T-helper 2 cell treated with Interferon-gamma antibody and Interleukin-4, amounts not matched to agents 100 ng/mL and 5 ng/mL, for 36 hours (primary cell): ENCODE measurements at regions not wholly inside any gene's neighbourhood (a gene's known extent, or its start where the extent isn't known, plus 50 kb on each side); places are given as distances from the start of the nearest gene placed in this dataset.

ENCODE experiments used
- intact Hi-C: fragments of 100-400 bp; cut with micrococcal nuclease; formaldehyde crosslinking; loops from one replicate; pipeline ENCODE4 v1.15.1; 2023

DNA sequence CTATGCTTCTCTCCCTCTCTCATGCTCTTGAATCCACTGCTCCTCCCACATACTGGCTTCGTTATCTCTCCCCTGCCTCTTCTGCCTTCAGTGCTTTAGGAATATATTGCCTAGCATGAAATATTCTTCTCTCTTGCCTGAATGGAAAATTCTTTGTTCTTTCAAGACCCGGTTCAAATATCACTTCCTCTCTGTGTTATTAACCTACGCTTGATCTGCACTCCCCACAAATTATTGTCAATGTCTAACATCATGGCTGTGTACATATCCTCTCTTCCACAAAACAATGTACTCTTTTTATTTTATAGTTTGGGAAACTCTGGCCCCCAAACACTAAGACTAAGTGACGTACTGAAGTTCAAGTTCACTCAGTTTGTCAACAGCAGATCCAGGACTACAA is 211.0 kb downstream of the SEC61B start:
- intact Hi-C loops = no loop called here

DNA sequence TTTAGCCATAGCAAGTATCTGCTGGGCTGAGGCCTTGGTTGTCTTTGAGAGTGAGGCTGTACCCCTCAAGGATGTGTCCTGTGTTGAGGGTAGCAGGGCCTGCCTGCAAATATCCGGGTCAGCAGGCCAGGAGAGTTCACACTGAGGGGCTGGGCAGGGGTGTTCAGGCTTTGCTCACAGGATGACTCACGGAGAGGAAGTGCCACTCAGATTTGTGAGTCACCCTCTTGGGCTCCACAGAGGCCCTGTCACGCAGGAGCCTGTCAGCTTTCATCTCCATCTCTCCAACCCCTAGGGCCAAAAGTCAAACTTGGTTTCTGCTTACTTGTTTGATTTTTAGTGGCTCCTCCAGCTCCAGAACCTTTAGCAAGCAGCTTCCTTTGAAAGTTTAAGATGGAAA is 211.5 kb downstream of the SEC61B start:
- intact Hi-C loops = no loop called here

DNA sequence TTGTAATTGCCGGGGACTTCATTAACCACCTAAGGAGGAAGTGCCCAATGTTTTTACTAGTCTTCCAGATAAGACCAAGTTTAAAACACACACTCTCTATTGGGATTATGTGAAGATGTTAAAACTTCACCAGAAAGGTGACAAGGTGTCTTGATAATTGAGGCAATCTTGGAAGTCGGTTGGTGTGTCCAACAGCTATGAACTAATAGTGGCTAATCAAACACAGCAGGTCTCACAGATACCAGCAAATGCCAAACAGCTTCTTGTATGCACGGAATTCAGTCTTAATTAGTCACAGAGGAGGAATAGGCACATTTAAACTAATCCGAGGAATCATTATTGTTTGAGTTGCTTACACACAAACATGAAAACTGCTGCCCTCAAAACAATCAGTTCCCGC is 214.5 kb downstream of the SEC61B start:
- intact Hi-C loops = no loop called here

DNA sequence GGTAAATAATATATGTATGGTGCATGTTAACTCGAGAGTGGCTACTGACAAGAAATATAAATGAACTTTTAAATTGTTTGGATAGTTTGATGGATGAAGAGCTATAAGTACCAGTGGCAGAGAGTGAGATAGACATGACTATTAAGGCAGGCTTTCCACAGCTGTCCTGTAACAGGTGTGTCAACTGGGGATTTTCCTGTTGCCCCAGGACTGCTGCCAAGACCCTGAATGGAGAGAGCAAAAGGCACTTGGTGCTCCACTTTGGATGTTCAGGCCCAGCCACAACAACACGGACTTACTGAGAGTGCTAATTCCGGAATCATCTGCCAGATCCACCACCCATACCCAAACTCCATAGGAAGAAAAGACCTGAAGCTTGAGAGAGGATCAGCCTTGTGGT is 215.1 kb downstream of the SEC61B start:
- intact Hi-C loops = no loop called here

DNA sequence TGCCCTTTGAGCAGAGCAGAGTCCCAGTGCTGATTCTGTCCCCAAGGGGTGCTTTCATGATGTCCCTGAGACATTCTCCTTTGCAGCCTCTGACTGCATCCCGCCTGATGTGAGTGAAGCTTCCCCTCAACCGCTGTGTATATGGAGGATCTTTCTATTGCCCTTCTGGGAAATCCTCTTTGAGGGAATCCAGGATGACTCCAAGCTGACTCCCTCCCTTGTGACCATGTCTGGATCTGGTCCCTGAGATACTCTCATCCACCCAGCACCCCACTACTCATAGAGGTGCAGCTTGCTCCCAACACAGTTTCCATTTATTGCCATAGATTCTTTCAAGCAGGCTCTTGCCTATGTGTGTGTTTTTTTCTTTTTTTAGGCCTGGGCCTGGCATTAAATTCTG is 216.5 kb downstream of the SEC61B start:
- intact Hi-C loops = no loop called here

DNA sequence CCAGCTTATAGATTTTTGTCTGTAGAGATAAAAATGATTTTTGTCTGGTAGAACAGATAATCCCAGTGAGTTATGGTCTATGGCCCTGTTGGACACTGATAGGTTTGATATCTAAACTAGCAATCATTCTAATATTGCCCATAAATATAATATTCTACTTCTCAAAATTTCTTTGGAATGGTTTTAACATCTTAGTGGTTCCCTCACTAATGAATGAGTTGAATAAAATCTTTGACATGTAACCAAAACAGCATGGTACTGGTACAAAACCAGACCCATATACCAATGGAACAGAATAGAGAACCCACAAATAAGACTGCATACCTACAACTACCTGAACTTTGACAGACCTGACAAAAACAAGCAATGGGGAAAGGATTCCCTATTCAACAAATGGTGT is 219.7 kb downstream of the SEC61B start:
- intact Hi-C loops = no loop called here

DNA sequence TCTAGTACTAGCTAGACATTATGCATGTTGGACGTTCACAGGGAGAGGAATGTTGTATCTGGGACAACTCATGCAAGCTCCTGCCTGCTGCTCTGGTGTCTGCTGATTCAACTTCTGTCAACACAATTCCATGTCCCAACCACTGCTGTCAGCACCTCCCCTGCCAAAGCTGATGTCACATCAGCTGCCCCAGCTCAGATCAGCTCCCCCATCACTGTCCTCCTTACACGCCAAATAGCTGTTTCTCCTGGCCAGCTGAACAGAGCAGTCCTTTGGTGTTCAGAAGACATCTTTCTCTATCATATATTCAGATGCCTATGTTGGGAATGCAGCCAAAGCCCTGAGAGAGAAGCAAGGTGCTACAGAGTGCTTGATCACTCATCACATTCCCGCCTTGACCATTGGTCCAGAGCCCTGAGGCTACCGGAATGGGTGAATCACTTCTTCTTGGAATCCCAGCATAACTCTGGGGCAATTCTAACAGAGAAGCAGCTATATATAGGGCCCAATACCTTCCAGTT is 223.3 kb downstream of the SEC61B start:
- intact Hi-C loops = no loop called here

DNA sequence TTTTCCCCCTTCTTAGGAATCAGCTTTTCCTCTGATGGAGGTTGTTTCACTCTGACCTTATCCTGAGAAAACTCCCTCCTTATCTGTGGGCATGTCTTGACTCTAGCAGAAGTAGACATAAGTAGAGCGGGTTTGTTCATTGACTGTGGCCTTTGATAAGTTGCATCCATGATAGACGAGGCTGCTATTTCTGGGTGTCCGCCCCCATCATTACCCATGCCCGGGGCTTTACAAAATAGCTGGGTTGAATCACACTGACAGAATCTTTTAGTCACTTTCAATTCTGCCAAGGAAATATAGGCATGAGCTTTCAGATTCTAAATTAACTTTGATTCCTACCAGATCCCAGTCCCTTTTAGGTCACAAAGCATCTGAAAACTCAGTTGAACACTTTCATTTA is 223.8 kb downstream of the SEC61B start:
- intact Hi-C loops = no loop called here

DNA sequence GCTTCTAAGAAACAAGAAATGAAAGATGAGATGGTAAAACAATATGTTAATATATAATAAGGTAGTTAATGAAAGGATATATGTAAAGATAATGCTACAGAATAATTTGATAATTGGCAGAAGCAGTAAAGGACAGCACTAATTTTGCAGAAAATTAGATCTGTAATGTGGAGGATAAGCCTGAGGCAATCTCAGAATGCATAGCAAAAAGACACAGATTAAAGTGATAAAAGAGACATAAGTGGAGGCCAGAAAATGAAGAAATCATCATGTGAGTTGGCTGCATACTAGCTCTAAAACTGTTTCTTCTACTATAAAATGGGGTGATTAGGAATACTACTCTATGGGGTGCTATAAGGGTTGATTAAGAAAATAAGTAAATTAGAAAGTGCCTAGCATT is 225.9 kb downstream of the SEC61B start:
- intact Hi-C loops = no loop called here

DNA sequence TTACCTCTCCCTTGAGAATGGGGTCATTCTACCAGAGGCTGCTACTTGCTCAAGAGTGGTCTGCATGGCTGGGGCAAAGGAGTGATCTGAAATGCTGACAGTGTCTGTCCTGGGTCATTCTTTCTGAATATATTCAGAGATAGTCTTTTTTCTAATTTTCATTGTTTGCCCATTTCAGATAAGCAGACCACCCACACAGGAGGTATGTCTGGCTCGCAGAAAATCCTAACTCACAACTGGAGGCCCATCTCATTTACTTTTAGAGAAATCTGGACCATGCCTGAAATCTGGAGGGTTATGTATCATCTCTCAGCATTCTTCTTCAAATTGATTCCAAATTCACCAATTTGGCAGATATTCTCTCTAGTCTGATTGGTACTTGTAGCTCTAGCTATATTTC is 227.6 kb downstream of the SEC61B start:
- intact Hi-C loops = no loop called here

DNA sequence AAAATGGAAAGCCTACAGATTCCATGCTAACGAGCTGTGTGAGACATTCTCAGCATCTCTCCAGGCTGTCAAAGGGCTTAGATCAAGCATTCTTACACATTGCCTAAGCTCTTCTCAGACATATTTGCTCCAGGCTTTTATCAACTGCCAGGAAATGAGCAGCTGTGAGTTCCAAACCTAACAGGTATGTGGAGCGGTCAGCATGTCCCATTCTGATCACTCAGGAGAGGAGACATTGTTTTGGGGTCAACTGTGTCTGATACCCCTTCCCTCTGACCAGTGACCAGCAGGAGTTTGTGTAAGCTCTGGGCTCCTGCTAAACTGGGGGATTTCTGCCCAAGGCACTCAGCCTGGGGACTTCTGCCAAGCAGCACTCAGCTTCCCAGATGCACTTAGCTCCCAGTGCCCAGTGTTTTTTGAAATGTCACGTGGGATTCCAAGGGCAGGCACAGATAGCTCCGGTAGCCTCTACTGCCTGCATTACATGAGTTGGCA is 229.1 kb downstream of the SEC61B start:
- intact Hi-C loops = no loop called here

DNA sequence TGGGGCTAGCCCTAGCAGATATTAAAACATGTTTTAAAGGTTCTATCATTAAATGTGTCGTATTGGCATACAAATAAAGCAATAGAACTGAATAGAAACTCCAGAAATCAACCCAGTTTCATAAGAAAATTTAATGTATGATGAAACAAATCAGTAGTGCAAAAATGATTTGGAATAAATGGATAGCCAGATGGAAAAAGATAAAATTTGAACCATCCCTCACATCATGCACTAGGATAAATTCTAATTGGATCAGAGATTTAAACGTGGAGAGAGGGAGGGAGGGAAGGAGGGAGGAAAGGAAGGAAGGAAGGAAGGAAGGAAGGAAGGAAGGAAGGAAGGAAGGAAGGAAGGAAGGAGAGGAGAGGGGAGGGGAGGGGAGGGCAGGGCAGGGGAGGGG is 235.3 kb downstream of the SEC61B start:
- intact Hi-C loops = no loop called here

DNA sequence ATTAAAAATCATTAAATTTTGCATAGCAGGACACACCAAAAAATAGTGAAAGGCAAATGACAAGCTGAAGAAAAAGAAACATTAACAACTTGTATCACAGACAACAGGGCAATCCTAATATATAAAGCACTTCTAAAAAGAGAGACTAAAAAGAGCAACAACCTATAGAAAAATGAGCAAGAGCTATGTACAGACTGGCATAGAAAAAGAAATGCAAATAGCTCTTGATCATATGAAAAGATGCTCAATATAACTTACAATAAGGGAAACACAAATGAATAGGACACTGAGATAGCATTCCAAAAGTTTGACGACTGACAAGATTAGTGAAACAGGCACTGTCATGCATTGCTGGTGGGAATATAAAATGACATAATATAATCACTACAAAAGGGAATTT is 235.9 kb downstream of the SEC61B start:
- intact Hi-C loops = no loop called here

DNA sequence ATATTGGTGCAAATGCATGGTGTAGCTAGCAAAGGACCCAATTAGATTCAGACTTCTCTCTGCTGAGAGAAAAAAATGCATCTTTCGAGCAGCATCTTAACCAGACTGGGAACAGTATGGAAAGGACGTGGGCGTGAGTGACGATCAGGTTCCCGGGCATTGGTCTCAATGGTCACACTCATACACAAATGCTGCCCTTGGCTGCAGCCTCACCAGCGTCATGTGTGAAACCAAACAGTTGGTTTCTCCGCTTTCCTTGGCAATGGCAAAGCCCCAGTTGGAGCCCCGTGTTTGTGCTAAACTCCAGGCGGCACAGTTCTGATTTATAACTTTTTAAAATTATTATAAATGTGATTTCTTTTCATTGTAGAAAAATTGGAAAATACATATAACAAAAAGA is 237.8 kb downstream of the SEC61B start:
- intact Hi-C loops = no loop called here

DNA sequence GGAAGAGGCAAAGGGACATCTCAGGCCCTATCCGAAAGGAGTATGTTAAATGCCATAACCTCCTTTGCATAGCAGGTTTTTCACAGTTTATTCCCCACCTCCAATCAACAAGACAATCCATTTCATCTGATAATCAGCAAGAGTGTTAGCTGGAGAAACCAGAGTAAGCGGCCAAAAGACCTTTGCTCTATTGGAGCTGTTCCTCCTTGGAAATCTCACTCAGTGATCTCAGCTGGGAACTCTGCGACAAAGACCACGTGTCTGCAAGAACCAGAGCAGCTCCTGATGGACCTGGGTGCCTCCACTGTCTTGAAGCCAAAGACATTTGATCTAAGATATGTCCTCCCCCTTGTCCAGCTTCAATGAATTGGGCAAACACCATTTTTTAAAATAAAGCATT is 241.0 kb downstream of the SEC61B start:
- intact Hi-C loops = no loop called here

DNA sequence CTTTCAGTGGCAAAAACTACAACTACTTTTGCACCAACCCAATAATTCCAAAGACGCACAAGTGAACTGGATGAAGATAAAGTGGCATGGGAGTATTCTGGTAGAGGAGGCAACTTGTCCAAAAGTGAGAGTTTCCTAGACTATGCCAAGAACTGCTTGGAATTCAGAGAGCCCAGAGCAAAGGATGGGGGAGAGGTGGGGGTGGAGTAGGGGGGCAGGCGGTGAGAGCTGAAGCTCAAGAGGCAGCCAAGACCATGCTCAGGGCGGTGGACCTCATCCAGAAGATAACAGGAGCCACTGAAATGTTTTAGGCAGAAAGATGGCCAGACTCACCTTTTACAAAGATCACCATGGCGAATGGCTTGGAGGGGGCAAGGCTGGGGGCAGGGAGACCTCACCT is 242.5 kb downstream of the SEC61B start:
- intact Hi-C loops = no loop called here

DNA sequence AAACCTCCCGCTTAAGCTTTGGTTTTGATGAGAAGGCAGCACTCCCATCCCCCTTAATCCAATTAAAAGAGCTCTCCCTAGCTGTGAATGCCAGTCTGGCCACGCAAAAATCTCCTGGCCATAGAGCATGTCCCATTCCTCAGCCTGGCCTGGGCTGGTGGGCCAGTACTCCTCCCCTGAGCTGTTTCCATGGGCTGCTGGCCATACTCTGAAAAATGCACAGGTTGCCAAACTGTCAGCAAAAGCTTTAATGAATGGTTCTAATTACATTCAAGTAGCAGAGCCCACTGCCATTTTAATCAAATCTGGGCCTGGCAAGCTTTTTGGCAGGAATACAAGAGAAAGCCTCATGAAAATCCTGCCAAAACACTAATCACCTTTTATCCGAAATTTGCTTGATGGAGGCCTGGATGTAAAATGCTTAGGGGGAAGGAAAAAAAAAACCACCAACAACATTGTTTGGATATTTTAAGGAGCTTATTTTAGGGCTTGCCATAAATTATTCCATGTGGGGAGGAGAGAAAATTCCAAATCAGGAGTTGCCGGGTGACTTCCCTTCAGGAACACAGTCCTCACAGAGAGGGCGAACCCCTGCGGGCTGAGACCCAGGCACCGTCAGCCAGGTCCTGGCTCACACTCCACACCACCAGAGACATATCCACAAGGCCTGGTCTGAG is 243.3 kb downstream of the SEC61B start:
- intact Hi-C loops = no loop called here

DNA sequence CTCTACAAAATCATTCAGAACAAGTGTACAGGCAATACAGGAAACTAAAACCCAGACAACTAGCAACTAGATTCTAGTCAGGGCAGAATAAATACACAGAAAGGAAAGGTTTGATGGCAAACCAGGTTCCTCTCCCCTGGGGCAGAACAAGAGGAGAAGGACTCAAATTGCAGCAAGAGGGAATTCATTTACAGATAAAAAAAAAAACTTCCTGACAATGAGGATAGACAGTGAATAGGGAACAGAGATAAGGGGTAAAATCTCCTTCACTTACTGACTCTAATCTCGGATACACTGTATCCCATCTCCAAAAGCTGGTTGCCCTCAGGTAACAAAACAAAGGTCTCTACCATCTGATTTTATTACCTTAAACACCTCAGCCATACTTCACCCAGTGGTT is 244.0 kb downstream of the SEC61B start:
- intact Hi-C loops = no loop called here

DNA sequence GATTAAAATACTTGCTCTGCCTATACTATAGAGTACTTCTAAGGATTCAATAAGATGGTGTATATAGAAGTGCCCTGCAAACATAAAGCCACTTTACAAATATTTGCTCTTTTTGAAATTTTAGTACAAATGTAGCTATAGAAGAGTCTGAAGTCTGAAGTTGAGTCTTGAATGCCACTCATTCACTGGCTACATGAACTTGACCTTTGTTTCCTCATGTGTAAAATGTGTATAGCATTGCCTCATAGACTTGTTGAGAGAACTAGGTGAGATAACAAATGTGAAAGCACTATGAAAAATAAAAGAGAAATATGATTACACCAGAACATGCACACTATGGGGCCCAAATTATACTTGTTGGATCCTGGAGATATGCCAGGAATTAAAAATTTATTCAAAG is 244.7 kb downstream of the SEC61B start:
- intact Hi-C loops = no loop called here

DNA sequence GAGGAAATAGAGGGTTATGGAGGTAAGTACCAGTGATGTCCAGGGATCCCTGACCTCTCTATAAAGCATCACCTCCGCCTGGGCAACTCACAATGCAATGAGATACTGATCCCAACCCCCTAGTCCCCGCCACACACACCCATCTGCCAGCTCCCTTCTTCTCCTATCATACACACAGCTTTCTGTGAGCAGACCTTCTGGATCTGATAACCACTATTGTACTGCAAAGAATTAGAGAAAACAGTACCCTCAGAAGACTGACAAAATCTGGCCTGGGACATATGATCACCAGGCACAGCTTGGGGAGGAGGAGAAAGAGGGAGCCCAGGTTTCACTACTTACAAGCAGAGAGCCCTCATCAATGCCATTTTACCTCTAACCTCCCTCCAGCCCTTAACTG is 249.0 kb downstream of the SEC61B start:
- intact Hi-C loops = no loop called here

DNA sequence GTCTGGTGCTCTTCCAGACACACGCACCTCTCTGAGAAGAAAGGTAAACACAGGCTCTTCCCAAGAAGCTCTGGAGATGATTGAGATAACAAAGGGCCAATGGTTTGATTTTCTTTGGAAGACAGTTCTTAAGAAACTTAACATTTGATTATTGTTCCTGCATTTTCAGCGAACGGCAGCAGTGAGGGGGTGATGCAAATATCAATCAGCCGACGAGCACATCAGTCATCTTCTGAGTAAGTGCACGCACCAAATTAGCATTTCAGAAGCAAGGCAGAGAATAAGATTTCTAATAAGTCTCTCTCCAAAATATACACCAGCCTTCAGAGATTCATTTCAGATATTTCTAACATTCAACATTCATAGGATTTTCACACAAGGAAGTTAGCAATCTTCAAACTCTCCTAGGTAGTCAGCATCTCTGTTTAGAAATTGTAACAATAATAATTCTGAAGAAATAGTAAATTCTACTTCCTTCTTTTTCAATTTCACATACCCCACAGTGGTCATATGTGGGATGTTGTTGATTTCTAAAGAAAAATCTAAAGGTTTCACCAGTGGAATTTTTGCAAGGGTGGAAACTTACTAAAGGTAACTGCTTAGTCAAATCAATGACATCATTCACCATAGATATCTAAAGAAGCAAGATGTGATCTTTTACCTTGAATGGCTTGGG is 250.3 kb downstream of the SEC61B start:
- intact Hi-C loops = no loop called here

DNA sequence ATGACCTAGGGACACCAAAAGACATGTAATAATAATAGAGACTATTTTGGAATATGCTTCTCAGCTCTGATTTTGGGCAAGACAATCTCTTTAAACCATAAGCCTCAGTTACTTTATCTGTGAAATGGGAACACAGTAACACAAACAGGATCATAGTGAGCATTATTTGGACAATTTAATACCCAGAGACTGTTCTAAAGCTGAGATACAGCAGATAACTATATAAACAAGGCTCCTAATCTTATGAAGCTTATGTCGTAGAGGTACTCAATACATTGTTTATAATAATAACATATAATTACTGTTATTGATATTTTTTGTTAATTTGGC is 250.8 kb downstream of the SEC61B start:
- intact Hi-C loops = no loop called here

DNA sequence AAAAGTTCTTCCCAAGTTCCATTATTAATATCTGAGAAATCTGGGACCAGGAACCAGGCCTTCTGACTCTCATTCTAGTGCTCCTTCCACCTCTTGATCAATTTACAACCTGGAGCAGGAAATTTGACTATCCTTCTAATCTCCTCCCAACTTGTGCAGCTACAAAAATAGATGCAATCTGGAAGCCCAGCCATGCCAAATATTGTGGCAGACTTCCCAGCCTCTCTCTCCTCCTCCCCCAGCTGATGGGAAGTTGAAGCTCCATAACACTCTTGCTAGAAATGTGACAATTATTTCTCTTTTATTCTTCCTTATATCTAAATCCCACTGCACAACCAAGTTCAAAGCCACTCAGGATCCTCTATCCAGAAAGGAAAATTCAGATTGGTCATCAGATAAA is 252.1 kb downstream of the SEC61B start:
- intact Hi-C loops = no loop called here
